GDM1 (cell line): ENCODE measurements at regions not wholly inside any gene's neighbourhood (a gene's known extent, or its start where the extent isn't known, plus 50 kb on each side); places are given as distances from the start of the nearest gene placed in this dataset.

Experiments used
- DNase-seq: peaks from one replicate; lab custom pipeline; 2025; lab: John Stamatoyannopoulos, UW

- DNase-seq, result no peak
These were observed 162.4 kb upstream of the GYPA start for GRCh38 chr4:144302704-144303536.

- DNase-seq, result no peak
These were observed 163.5 kb upstream of the GYPA start for GRCh38 chr4:144304025-144304424.

- DNase-seq, result no peak
These were observed 170.0 kb upstream of the GYPA start for GRCh38 chr4:144310535-144310934.

- DNase-seq, result no peak
These were observed 172.9 kb upstream of the GYPA start for GRCh38 chr4:144313370-144313769.

- DNase-seq, result no peak
These were observed 176.4 kb upstream of the GYPA start for GRCh38 chr4:144316869-144317268.

GRCh38 chr4:144318797-144319196 lies 178.3 kb upstream of the GYPA start:
- no peak for DNase-seq

- DNase-seq, result no peak
These were observed 196.1 kb upstream of the GYPA start for GRCh38 chr4:144336633-144337032.

- peak; percentile 30 for DNase-seq
These were observed 197.6 kb upstream of the GYPA start for GRCh38 chr4:144338148-144338547.

GRCh38 chr4:144338834-144339233 lies 198.3 kb upstream of the GYPA start:
- no peak for DNase-seq

GRCh38 chr4:144340931-144341330 lies 200.4 kb upstream of the GYPA start:
- DNase-seq, result no peak

- no peak for DNase-seq
These were observed 202.6 kb upstream of the GYPA start for GRCh38 chr4:144342949-144343760.

- DNase-seq, result no peak
These were observed 206.6 kb upstream of the GYPA start for GRCh38 chr4:144347121-144347520.

GRCh38 chr4:144350706-144351105 lies 210.2 kb upstream of the GYPA start:
- DNase-seq, result no peak

- DNase-seq, result no peak
These were observed 210.8 kb upstream of the GYPA start for GRCh38 chr4:144351306-144351705.

- DNase-seq, result no peak
These were observed 212.8 kb upstream of the GYPA start for GRCh38 chr4:144353292-144353691.

GRCh38 chr4:144355811-144356757 lies 215.6 kb upstream of the GYPA start:
- DNase-seq, result peak; percentile 18

GRCh38 chr4:144356941-144357381 lies 216.4 kb upstream of the GYPA start:
- DNase-seq, result no peak

- DNase-seq, result no peak
These were observed 217.5 kb upstream of the GYPA start for GRCh38 chr4:144357975-144358374.

GRCh38 chr4:144360146-144360793 lies 219.8 kb upstream of the GYPA start:
- no peak for DNase-seq

- no peak for DNase-seq
These were observed 221.8 kb upstream of the GYPA start for GRCh38 chr4:144362366-144362765.

- no peak for DNase-seq
These were observed 223.4 kb upstream of the GYPA start for GRCh38 chr4:144363890-144364289.
